Pancreas (tissue), 10 donors: ENCODE measurements at regions not wholly inside any gene's neighbourhood (a gene's known extent, or its start where the extent isn't known, plus 50 kb on each side); places are given as distances from the start of the nearest gene placed in this dataset.

Source experiments
- ATAC-seq, 4 donors: fragments of 200-7000 bp; cut with Tn5 transposase; one replicate each; pipeline versions ENCODE4 v1.8.0 to v1.9.1; 2020; ENCODE audit warnings: mild to moderate bottlenecking in 4 of 4, moderate library complexity in 4 of 4
- DNase-seq, 6 donors: peaks; one replicate each; pipeline ENCODE4 v3.0.0-alpha.2; 2020
- FAIRE-seq: peaks from 2 replicates; lab custom pipeline; 2012; peaks lifted over from hg19 to GRCh38; lab: Jason Lieb, UNC
- H3K27ac ChIP-seq, 4 donors: fragments of 200-600 bp; sonication (generic); 1 replicate in 3 of 4; 2 replicates in 1 of 4; pipeline versions ENCODE4 v1.5.0 to v1.8.0; 2020
- H3K27me3 ChIP-seq, 4 donors: fragments of 200-600 bp; one replicate each; pipeline ENCODE4 v1.8.0; 2021
- H3K36me3 ChIP-seq, 3 donors: fragments of 200-600 bp; sonication (generic) in 1 of 3; one replicate each; pipeline versions ENCODE4 v1.5.0 to v1.8.0; 2020 to 2021
- H3K4me1 ChIP-seq, 3 donors: fragments of 200-600 bp; one replicate each; pipeline ENCODE4 v1.8.0; 2021
- H3K4me3 ChIP-seq, 4 donors: fragments of 200-600 bp; sonication (generic) in 2 of 4; one replicate each; pipeline versions ENCODE4 v1.5.0 to v1.8.0; 2020 to 2021
- H3K9me3 ChIP-seq, 4 donors: fragments of 200-600 bp; one replicate each; pipeline ENCODE4 v1.8.0; 2021
- WGBS, 2 donors: extraction: QIAGEN DNeasy Blood & Tissue Kit; methylation state at CpG; one replicate each; pipeline ENCODE4 v1.1.7; 2013; 5-methylcytosine and 5-hydroxymethylcytosine counted together
- intact Hi-C, 3 donors: fragments of 100-400 bp; cut with DNase I; formaldehyde crosslinking; loops; one replicate each; pipeline versions ENCODE4 v1.11.1 to v1.14.2; 2022
- TF ChIP-seq, protein P1 (sequence below), 4 donors: fragments of 200-600 bp; sonication (generic) in 3 of 4; IDR thresholded peaks; one replicate each; pipeline versions ENCODE4 v1.5.0 to v1.8.0; 2021; ENCODE audit warnings: antibody characterized with exemption in 4 of 4
- donor health status: healthy with polysubstance abuse.
- donor health status: DM: no; HTN: no; CAD: no; lungs with moderate emphysema.
- donor health status: DM: no; HTN: no; CAD: no.
- donor health status: control.
- donor health status: control.
- donor health status: Bipolar disorder and iron deficiency.
- donor health status: DM: yes; HTN: yes; CAD: no.
- donor health status: DM: no; HTN: no; CAD: no.
- donor health status: DM: no; HTN: no; CAD: no.
- donor health status: DM: yes; HTN: yes; CAD: no.

DNA sequence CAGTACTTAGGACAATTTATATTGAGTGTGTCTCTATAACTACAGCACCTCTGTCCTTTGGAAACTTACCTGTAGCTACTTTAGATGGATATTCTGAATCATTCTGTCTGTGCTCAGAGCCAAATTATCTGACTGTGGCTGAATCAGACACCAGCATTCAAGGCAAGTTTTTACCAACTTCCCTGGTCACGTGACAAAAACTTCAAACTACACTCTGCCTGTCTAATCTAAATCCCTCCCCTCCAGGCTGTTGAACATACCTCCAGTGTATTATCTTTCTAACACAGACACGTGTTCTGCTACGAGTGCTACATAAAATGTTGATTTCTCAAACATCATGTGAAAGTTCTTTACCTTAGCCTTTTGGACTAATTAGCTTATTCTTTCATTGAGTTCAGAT lies 641.2 kb upstream of the CPEB2 start:
- intact Hi-C loops = no loop called here
- WGBS, 2 donors = 34 to 39% methylated on average over 3 of the region's 3 CpGs
- H3K36me3 ChIP-seq = no peaks in the 10 kb centered on the region

DNA sequence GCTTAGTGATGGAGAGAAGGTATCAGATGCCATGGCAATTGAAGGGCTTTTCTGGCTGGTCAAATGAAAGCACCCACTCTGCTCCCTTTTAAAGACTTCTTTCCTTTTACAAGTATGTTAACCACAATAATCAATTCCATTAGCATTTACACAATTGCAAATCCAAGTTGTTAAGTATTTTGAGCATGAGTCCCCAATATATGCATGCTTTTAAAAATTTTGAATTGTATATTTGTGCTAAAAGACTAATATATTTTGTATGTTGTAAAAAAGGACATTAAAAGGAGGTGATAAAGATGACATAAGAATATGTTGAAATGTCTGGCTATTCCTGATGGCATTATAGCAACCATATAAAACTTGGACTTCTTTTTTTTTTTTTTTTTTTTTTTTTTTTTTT lies 639.9 kb upstream of the CPEB2 start:
- no peaks in the 10 kb centered on the region for H3K27me3 ChIP-seq
- no peak overlapping the region for H3K27ac ChIP-seq
- H3K4me3 ChIP-seq = no peak overlapping the region
- no peaks in the 10 kb centered on the region for H3K4me1 ChIP-seq
- DNase-seq (no peak), FAIRE-seq (no peak), ATAC-seq (no peak)
- H3K36me3 ChIP-seq = no peaks in the 10 kb centered on the region
- no peaks in the 10 kb centered on the region for H3K9me3 ChIP-seq
- intact Hi-C loops = no loop called here
- TF ChIP-seq, protein P1, sequence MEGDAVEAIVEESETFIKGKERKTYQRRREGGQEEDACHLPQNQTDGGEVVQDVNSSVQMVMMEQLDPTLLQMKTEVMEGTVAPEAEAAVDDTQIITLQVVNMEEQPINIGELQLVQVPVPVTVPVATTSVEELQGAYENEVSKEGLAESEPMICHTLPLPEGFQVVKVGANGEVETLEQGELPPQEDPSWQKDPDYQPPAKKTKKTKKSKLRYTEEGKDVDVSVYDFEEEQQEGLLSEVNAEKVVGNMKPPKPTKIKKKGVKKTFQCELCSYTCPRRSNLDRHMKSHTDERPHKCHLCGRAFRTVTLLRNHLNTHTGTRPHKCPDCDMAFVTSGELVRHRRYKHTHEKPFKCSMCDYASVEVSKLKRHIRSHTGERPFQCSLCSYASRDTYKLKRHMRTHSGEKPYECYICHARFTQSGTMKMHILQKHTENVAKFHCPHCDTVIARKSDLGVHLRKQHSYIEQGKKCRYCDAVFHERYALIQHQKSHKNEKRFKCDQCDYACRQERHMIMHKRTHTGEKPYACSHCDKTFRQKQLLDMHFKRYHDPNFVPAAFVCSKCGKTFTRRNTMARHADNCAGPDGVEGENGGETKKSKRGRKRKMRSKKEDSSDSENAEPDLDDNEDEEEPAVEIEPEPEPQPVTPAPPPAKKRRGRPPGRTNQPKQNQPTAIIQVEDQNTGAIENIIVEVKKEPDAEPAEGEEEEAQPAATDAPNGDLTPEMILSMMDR (IDR thresholded peaks at IDR 0.05) = no peak

More for the DNA sequence above, 641.2 kb upstream of the CPEB2 start:
- no peaks in the 10 kb centered on the region for H3K9me3 ChIP-seq
- ATAC-seq (no peak), DNase-seq (no peak), FAIRE-seq (no peak)
- H3K4me3 ChIP-seq = no peak overlapping the region
- TF ChIP-seq, protein P1 (IDR thresholded peaks at IDR 0.05) = no peak
- no peaks in the 10 kb centered on the region for H3K4me1 ChIP-seq
- H3K27ac ChIP-seq = no peak overlapping the region
- no peaks in the 10 kb centered on the region for H3K27me3 ChIP-seq

DNA sequence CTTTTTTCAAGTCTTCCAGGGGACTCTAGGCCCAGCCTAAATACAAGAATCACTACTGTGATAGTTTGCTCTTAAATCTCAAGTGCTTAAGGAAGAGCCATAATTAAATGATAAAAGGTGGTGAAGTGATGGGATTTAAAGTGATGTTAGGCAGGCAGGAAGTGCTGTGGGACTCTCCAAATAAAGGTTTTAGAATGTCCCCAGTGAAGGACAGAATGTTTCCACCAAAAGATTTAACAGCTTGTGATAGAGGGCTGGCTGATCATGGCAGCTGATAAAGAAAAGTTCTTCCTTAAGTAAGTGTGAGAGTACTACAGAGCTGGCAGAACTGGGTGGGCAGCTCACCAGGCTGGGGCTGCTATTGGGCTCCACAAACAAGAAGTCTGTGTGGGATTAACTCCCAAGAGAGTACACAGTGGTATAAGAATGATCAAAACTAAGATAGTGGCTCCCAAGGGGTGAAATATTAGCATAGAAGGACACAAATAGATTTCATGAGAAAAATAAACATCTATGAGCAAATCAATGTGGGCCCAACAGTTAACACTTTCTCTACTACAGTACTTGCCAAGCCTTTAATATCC lies 637.2 kb upstream of the CPEB2 start:
- no peaks in the 10 kb centered on the region for H3K27me3 ChIP-seq
- H3K36me3 ChIP-seq = no peaks in the 10 kb centered on the region
- no peak for DNase-seq
- H3K4me3 ChIP-seq = no peak overlapping the region
- ATAC-seq = no peak
- no peaks in the 10 kb centered on the region for H3K9me3 ChIP-seq
- intact Hi-C loops = no loop called here
- TF ChIP-seq, protein P1 (IDR thresholded peaks at IDR 0.05) = no peak
- no peaks in the 10 kb centered on the region for H3K4me1 ChIP-seq
- H3K27ac ChIP-seq = no peak overlapping the region
- FAIRE-seq = no peak

DNA sequence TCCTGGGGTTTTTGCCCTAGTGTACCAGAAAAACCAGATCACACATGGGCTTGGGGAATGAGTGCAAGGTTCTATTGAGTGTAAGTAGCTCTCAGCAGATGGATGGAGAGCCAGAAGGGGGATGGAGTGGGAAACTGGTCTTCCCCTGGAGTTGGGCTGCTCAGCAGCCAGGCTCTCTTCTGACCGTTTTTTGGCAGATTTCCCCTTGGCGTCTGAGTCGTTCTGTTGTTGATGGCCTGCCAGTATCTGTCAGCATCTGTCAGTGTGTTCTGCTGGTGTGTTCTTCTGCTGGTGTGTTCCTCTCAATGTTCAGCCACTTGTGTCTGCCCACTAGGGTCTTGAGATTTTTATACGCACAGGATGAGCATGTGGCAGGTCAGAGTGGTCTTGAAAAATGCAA lies 633.9 kb upstream of the CPEB2 start:
- intact Hi-C loops = no loop called here
- WGBS, 2 donors = 49 to 72% methylated on average over 4 of the region's 4 CpGs

DNA sequence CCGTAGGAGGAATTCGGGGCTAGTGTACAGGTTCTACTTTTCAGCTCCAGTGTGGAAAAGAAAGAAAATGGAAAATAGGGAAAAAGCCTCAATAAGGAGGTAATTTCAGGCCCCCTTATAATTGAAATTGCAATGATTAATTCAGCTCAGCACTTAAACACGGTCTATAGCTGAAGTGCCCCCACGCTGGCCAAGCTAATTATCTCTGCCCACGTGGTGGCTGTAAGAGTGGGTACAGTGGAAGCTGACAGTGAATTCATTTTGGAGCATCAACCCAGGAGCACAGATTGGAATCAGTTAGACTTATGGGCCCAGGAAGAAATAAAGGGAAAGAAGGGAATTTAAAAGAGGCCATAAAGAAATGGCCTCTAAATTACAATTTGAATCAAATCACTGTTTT lies 631.1 kb upstream of the CPEB2 start:
- Histone ChIP-seq H3K27ac (no peak overlapping the region), H3K36me3 (no peaks in the 10 kb centered on the region), H3K27me3 (no peaks in the 10 kb centered on the region), H3K4me1 (no peaks in the 10 kb centered on the region), H3K9me3 (no peaks in the 10 kb centered on the region), H3K4me3 (no peak overlapping the region)
- FAIRE-seq (no peak), DNase-seq (no peak), ATAC-seq (no peak)
- TF ChIP-seq, protein P1 (IDR thresholded peaks at IDR 0.05) = no peak
- intact Hi-C loops = no loop called here
- WGBS, 2 donors = 56 to 57% methylated on average over 5 of the region's 5 CpGs

More for the DNA sequence above, 633.9 kb upstream of the CPEB2 start:
- Histone ChIP-seq H3K4me1 (no peaks in the 10 kb centered on the region), H3K27ac (no peak overlapping the region), H3K4me3 (no peak overlapping the region), H3K9me3 (no peaks in the 10 kb centered on the region), H3K36me3 (no peaks in the 10 kb centered on the region), H3K27me3 (no peaks in the 10 kb centered on the region)
- ATAC-seq = no peak
- FAIRE-seq = no peak
- DNase-seq = no peak
- TF ChIP-seq, protein P1 (IDR thresholded peaks at IDR 0.05) = no peak
